H9 (cell line): ENCODE measurements at regions not wholly inside any gene's neighbourhood (a gene's known extent, or its start where the extent isn't known, plus 50 kb on each side); places are given as distances from the start of the nearest gene placed in this dataset.

ENCODE experiments used
- DNase-seq: peaks from one replicate; pipeline ENCODE4 v3.0.0-alpha.2; 2017
- H2AFZ ChIP-seq: one replicate; pipeline ENCODE4 v1.6.1; 2013; ENCODE audit warnings: mild to moderate bottlenecking, low read length, control low read depth, moderate library complexity
- H2AK5ac ChIP-seq: 2 replicates; pipeline ENCODE4 v1.6.1; 2013; ENCODE audit warnings: low read length, control low read depth, mixed read lengths; ENCODE audit not compliant: insufficient read length
- H2BK120ac ChIP-seq: one replicate; pipeline ENCODE4 v1.6.1; 2013; ENCODE audit warnings: low read depth, mild to moderate bottlenecking, low read length, control low read depth, inconsistent platforms; ENCODE audit not compliant: poor library complexity, severe bottlenecking
- H2BK12ac ChIP-seq: 2 replicates; pipeline ENCODE4 v1.6.1; 2013; ENCODE audit warnings: low read length, control low read depth, mixed read lengths, low read depth; ENCODE audit not compliant: insufficient read length
- H2BK15ac ChIP-seq: 2 replicates; pipeline ENCODE4 v1.6.1; 2013; ENCODE audit warnings: low read depth, low read length, control low read depth
- H2BK20ac ChIP-seq: one replicate; pipeline ENCODE4 v1.6.1; 2013; ENCODE audit warnings: low read depth, mild to moderate bottlenecking, low read length, control low read depth, inconsistent platforms; ENCODE audit not compliant: poor library complexity, severe bottlenecking
- H2BK5ac ChIP-seq: 2 replicates; pipeline ENCODE4 v1.6.1; 2013; ENCODE audit warnings: low read length, control low read depth, mixed read lengths; ENCODE audit not compliant: insufficient read length
- H3K14ac ChIP-seq: 2 replicates; pipeline ENCODE4 v1.6.1; 2013; ENCODE audit warnings: low read length, control low read depth; ENCODE audit not compliant: insufficient read depth
- H3K18ac ChIP-seq: 2 replicates; pipeline ENCODE4 v1.6.1; 2013; ENCODE audit warnings: low read depth, mild to moderate bottlenecking, mixed read lengths, low read length, control low read depth; ENCODE audit not compliant: insufficient read length
- H3K23ac ChIP-seq: 2 replicates; pipeline ENCODE4 v1.6.1; 2013; ENCODE audit warnings: low read length, control low read depth, mixed read lengths, low read depth; ENCODE audit not compliant: insufficient read length
- H3K23me2 ChIP-seq: 2 replicates; pipeline ENCODE4 v1.6.1; 2013; ENCODE audit warnings: low read depth, mild to moderate bottlenecking, mixed read lengths, low read length, control low read depth; ENCODE audit not compliant: insufficient read length, poor library complexity, severe bottlenecking
- H3K27ac ChIP-seq: 2 replicates; pipeline ENCODE4 v1.5.1; 2013; ENCODE audit warnings: low read length, control low read depth, mixed read lengths, low read depth; ENCODE audit not compliant: insufficient read length
- H3K27me3 ChIP-seq: 2 replicates; pipeline ENCODE4 v1.6.1; 2013; ENCODE audit warnings: low read length, control low read depth, inconsistent platforms; ENCODE audit not compliant: insufficient read depth
- H3K4ac ChIP-seq: 2 replicates; pipeline ENCODE4 v1.6.1; 2013; ENCODE audit warnings: low read depth, mild to moderate bottlenecking, control low read depth, inconsistent platforms, low read length, moderate library complexity
- H3K4me1 ChIP-seq: 2 replicates; pipeline ENCODE4 v1.6.1; 2013; ENCODE audit warnings: low read length, control low read depth, inconsistent platforms; ENCODE audit not compliant: insufficient read depth
- H3K4me2 ChIP-seq: 2 replicates; pipeline ENCODE4 v1.6.1; 2013; ENCODE audit warnings: low read length, control low read depth, mixed read lengths; ENCODE audit not compliant: insufficient read length, insufficient read depth
- H3K56ac ChIP-seq: 2 replicates; pipeline ENCODE4 v1.6.1; 2013; ENCODE audit warnings: low read depth, mild to moderate bottlenecking, mixed read lengths, low read length, control low read depth; ENCODE audit not compliant: insufficient read length
- H3K79me1 ChIP-seq: 2 replicates; pipeline ENCODE4 v1.6.1; 2013; ENCODE audit warnings: low read depth, mild to moderate bottlenecking, moderate library complexity, low read length, control low read depth, inconsistent platforms; ENCODE audit not compliant: insufficient read depth, poor library complexity, severe bottlenecking
- H3K79me2 ChIP-seq: 2 replicates; pipeline ENCODE4 v1.6.1; 2013; ENCODE audit warnings: low read length, control low read depth, inconsistent platforms; ENCODE audit not compliant: insufficient read depth
- H3K9ac ChIP-seq: 2 replicates; pipeline ENCODE4 v1.6.1; 2013; ENCODE audit warnings: low read length, control low read depth, mixed read lengths; ENCODE audit not compliant: insufficient read length; ENCODE audit errors: extremely low read depth
- H3K9me3 ChIP-seq: one replicate; pipeline ENCODE4 v1.6.1; 2013; ENCODE audit warnings: low read depth, low read length, inconsistent platforms; ENCODE audit not compliant: control insufficient read depth
- H3T11ph ChIP-seq: one replicate; pipeline ENCODE4 v1.6.1; 2013; ENCODE audit warnings: mild to moderate bottlenecking, low read length, control low read depth, inconsistent platforms
- H4K20me1 ChIP-seq: one replicate; pipeline ENCODE4 v1.6.1; 2013; ENCODE audit not compliant: control insufficient read depth, insufficient read length, insufficient read depth
- H4K5ac ChIP-seq: 2 replicates; pipeline ENCODE4 v1.6.1; 2013; ENCODE audit warnings: low read depth, mild to moderate bottlenecking, mixed read lengths, low read length, control low read depth; ENCODE audit not compliant: insufficient read length
- H4K8ac ChIP-seq: replicated peaks from 2 replicates; pipeline ENCODE4 v1.6.1; 2013; ENCODE audit warnings: low read length, control low read depth, mixed read lengths, low read depth; ENCODE audit not compliant: insufficient read length
- H4K91ac ChIP-seq: 2 replicates; pipeline ENCODE4 v1.6.1; 2013; ENCODE audit warnings: low read depth, mild to moderate bottlenecking, moderate library complexity, mixed read lengths, low read length, control low read depth; ENCODE audit not compliant: insufficient read length
- H3K27ac Mint-ChIP-seq, 3 experiments: 2 replicates in 2 of 3; 3 replicates in 1 of 3; pipeline ENCODE4 v1.8.0; 2020 to 2021; ENCODE audit warnings: mixed read lengths in 3 of 3, mild to moderate bottlenecking in 1 of 3, moderate library complexity in 1 of 3
- H3K27me3 Mint-ChIP-seq: 2 replicates; pipeline ENCODE4 v1.8.0; 2021; ENCODE audit warnings: low read depth, mild to moderate bottlenecking, moderate library complexity, mixed read lengths
- H3K36me3 Mint-ChIP-seq, 3 experiments: 2 replicates in 2 of 3; 3 replicates in 1 of 3; pipeline ENCODE4 v1.8.0; 2020 to 2021; ENCODE audit warnings: low read depth in 3 of 3, mixed read lengths in 3 of 3; ENCODE audit not compliant: insufficient read depth in 1 of 3
- H3K4me1 Mint-ChIP-seq, 2 experiments: 2 replicates each; pipeline ENCODE4 v1.8.0; 2020; ENCODE audit warnings: mixed read lengths in 2 of 2
- H3K4me3 Mint-ChIP-seq, 2 experiments: 2 replicates in 1 of 2; 3 replicates in 1 of 2; pipeline ENCODE4 v1.8.0; 2020 to 2021; ENCODE audit warnings: mild to moderate bottlenecking in 2 of 2, mixed read lengths in 2 of 2, moderate library complexity in 1 of 2
- H3K9me3 Mint-ChIP-seq, 2 experiments: 2 replicates in 1 of 2; 3 replicates in 1 of 2; pipeline ENCODE4 v1.8.0; 2020; ENCODE audit warnings: mild to moderate bottlenecking in 2 of 2, mixed read lengths in 2 of 2, moderate library complexity in 1 of 2
- WGBS: extraction: QIAGEN DNeasy Blood & Tissue Kit; methylation state at CpG from one replicate; pipeline ENCODE4 v1.1.7; 2013; ENCODE audit warnings: missing lambda C conversion rate, low lambda C conversion rate, mixed read lengths; ENCODE audit not compliant: insufficient read length; ENCODE audit errors: extremely low coverage; 5-methylcytosine and 5-hydroxymethylcytosine counted together
- TF ChIP-seq, protein P1 (sequence below): fragments of 200-600 bp; sonication (generic); conservative IDR thresholded peaks from 3 replicates; pipeline ENCODE4 v1.8.0; 2021; ENCODE audit warnings: antibody characterized with exemption, mild to moderate bottlenecking

GRCh38 chr2:503288-503999 lies 173.8 kb downstream of the TMEM18 start:
- peaks cover 60% of the 10 kb centered on the region for H3K27me3 Mint-ChIP-seq
- no peak overlapping the region for H3K4me3 Mint-ChIP-seq
- H3K4me1 Mint-ChIP-seq: peaks cover 17 to 18% of the 10 kb centered on the region in 2 experiments
- Histone ChIP-seq H3K4me1 (peaks cover 2% of the 10 kb centered on the region; the same call in 1 of the 2 replicates), H3K23me2 (no peaks in the 10 kb centered on the region), H2BK5ac (no peak overlapping the region), H3K18ac (no peak overlapping the region), H3K56ac (no peak overlapping the region), H3T11ph (no peak overlapping the region), H3K4ac (no peak overlapping the region), H2BK20ac (no peak overlapping the region), H4K91ac (no peak overlapping the region), H2BK120ac (no peak overlapping the region), H4K8ac (no peak overlapping the region), H2BK15ac (no peak overlapping the region), H3K9me3 (no peaks in the 10 kb centered on the region), H3K79me2 (no peaks in the 10 kb centered on the region), H4K5ac (no peak overlapping the region), H3K9ac (no peak overlapping the region), H2AFZ (no peak overlapping the region), H2AK5ac (no peak overlapping the region), H3K27ac (no peak overlapping the region), H4K20me1 (no peaks in the 10 kb centered on the region), H3K79me1 (no peaks in the 10 kb centered on the region), H2BK12ac (no peak overlapping the region), H3K23ac (no peak overlapping the region), H3K14ac (no peak overlapping the region), H3K27me3 (no peaks in the 10 kb centered on the region), H3K4me2 (no peak overlapping the region)
- TF ChIP-seq, protein P1, sequence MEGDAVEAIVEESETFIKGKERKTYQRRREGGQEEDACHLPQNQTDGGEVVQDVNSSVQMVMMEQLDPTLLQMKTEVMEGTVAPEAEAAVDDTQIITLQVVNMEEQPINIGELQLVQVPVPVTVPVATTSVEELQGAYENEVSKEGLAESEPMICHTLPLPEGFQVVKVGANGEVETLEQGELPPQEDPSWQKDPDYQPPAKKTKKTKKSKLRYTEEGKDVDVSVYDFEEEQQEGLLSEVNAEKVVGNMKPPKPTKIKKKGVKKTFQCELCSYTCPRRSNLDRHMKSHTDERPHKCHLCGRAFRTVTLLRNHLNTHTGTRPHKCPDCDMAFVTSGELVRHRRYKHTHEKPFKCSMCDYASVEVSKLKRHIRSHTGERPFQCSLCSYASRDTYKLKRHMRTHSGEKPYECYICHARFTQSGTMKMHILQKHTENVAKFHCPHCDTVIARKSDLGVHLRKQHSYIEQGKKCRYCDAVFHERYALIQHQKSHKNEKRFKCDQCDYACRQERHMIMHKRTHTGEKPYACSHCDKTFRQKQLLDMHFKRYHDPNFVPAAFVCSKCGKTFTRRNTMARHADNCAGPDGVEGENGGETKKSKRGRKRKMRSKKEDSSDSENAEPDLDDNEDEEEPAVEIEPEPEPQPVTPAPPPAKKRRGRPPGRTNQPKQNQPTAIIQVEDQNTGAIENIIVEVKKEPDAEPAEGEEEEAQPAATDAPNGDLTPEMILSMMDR: no peak
- H3K27ac Mint-ChIP-seq: no peak overlapping the region
- DNase-seq: no peak
- no peaks in the 10 kb centered on the region for H3K36me3 Mint-ChIP-seq
- no CpG with 5 or more reads among the region's 41 CpGs for WGBS
- H3K9me3 Mint-ChIP-seq: no peaks in the 10 kb centered on the region; a peak in 2 of 5 replicates
